A673 (cell line): ENCODE measurements at regions not wholly inside any gene's neighbourhood (a gene's known extent, or its start where the extent isn't known, plus 50 kb on each side); places are given as distances from the start of the nearest gene placed in this dataset.

ENCODE experiments used
- EZH2 ChIP-seq: fragments of 200-600 bp; sonication (generic); IDR thresholded peaks from 2 replicates; pipeline ENCODE4 v1.6.1; 2017; ENCODE audit warnings: borderline replicate concordance, low read depth, mild to moderate bottlenecking, mixed read lengths, antibody characterized with exemption, low read length; ENCODE audit not compliant: poor library complexity, severe bottlenecking
- TF ChIP-seq, protein P1 (sequence below): fragments of 300-800, 200-600 bp; sonication (generic); conservative IDR thresholded peaks from 2 replicates; pipeline ENCODE4 v1.5.1; 2017; ENCODE audit warnings: low read depth, mild to moderate bottlenecking, antibody characterized with exemption, low read length, moderate library complexity, mixed read lengths

- TF ChIP-seq, protein P1, sequence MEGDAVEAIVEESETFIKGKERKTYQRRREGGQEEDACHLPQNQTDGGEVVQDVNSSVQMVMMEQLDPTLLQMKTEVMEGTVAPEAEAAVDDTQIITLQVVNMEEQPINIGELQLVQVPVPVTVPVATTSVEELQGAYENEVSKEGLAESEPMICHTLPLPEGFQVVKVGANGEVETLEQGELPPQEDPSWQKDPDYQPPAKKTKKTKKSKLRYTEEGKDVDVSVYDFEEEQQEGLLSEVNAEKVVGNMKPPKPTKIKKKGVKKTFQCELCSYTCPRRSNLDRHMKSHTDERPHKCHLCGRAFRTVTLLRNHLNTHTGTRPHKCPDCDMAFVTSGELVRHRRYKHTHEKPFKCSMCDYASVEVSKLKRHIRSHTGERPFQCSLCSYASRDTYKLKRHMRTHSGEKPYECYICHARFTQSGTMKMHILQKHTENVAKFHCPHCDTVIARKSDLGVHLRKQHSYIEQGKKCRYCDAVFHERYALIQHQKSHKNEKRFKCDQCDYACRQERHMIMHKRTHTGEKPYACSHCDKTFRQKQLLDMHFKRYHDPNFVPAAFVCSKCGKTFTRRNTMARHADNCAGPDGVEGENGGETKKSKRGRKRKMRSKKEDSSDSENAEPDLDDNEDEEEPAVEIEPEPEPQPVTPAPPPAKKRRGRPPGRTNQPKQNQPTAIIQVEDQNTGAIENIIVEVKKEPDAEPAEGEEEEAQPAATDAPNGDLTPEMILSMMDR: no peak
- no peak for TF ChIP-seq EZH2
Measured at GRCh38 chr18:76765649-76766048, 56.7 kb upstream of the ZNF236 start.
